ENCODE measurements at regions not wholly inside any gene's neighbourhood (a gene's known extent, or its start where the extent isn't known, plus 50 kb on each side); places are given as distances from the start of the nearest gene placed in this dataset.

DNA sequence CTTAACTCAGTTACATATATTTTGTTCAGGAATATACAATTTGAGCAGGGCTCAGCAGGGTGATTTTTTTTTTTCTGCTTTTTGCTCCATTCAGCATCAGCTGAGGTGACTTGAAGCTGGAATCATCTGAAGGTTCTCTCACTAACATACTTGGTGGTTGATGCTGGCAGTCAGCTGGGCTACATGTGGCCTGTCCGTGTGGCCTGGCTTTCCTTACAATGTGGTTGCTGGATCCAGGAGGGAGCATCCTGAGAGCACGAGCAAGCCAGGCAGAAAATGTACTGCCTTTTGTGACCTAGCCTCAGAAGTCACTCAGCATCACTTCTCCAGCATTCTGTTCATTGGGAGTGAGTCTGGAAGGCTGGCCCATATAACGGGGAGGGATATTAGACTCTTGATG, 151.6 kb upstream of the E2F8 start (continued):
- TF ChIP-seq, protein P1, sequence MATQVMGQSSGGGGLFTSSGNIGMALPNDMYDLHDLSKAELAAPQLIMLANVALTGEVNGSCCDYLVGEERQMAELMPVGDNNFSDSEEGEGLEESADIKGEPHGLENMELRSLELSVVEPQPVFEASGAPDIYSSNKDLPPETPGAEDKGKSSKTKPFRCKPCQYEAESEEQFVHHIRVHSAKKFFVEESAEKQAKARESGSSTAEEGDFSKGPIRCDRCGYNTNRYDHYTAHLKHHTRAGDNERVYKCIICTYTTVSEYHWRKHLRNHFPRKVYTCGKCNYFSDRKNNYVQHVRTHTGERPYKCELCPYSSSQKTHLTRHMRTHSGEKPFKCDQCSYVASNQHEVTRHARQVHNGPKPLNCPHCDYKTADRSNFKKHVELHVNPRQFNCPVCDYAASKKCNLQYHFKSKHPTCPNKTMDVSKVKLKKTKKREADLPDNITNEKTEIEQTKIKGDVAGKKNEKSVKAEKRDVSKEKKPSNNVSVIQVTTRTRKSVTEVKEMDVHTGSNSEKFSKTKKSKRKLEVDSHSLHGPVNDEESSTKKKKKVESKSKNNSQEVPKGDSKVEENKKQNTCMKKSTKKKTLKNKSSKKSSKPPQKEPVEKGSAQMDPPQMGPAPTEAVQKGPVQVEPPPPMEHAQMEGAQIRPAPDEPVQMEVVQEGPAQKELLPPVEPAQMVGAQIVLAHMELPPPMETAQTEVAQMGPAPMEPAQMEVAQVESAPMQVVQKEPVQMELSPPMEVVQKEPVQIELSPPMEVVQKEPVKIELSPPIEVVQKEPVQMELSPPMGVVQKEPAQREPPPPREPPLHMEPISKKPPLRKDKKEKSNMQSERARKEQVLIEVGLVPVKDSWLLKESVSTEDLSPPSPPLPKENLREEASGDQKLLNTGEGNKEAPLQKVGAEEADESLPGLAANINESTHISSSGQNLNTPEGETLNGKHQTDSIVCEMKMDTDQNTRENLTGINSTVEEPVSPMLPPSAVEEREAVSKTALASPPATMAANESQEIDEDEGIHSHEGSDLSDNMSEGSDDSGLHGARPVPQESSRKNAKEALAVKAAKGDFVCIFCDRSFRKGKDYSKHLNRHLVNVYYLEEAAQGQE (IDR thresholded peaks at IDR 0.05; ENCODE audit: borderline replicate concordance): no peak

DNA sequence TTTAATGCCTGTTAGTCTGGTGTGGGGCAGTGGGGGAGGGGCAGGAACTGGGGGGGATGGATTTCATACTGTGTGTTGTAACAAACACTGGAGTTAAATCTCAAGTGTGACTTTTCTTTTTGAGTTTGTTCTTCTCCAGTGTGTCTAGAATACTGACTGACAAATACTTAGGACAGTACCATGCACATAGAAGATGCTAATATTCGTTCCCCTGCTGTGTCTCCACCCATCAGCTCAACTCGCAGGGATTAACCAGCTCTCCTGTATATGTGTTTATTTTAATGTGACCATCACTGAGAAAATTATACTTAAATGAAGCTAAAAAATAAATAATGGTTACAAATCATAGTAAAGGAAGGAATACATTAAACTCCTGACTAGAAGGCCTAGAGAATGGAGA, 150.9 kb upstream of the E2F8 start:
- no peak overlapping the region for H2AFZ ChIP-seq (ENCODE audit: low read depth, low read length)
- H3F3A ChIP-seq (ENCODE audit: insufficient read depth, low read length, poor library complexity, severe bottlenecking): no peaks in the 10 kb centered on the region
- H3K4me2 ChIP-seq (ENCODE audit: low read length): no peak overlapping the region
- H3K27me3 ChIP-seq (ENCODE audit: insufficient read depth, low read depth, low read length): no peaks in the 10 kb centered on the region
- H3K9ac ChIP-seq (ENCODE audit: low read length): no peak overlapping the region
- no peaks in the 10 kb centered on the region for H3K36me3 ChIP-seq (ENCODE audit: insufficient read depth, low read length)
- no peak for TF ChIP-seq MXI1 (conservative IDR thresholded peaks at IDR 0.05; ENCODE audit: poor library complexity, severe bottlenecking)
- TF ChIP-seq, protein P1 (IDR thresholded peaks at IDR 0.05; ENCODE audit: borderline replicate concordance): no peak
- no peak for TF ChIP-seq SMC3 (conservative IDR thresholded peaks at IDR 0.05; ENCODE audit: poor library complexity)
- no peak for TF ChIP-seq EP300 (conservative IDR thresholded peaks at IDR 0.05; ENCODE audit: poor library complexity, severe bottlenecking)
- TF ChIP-seq, protein P2, sequence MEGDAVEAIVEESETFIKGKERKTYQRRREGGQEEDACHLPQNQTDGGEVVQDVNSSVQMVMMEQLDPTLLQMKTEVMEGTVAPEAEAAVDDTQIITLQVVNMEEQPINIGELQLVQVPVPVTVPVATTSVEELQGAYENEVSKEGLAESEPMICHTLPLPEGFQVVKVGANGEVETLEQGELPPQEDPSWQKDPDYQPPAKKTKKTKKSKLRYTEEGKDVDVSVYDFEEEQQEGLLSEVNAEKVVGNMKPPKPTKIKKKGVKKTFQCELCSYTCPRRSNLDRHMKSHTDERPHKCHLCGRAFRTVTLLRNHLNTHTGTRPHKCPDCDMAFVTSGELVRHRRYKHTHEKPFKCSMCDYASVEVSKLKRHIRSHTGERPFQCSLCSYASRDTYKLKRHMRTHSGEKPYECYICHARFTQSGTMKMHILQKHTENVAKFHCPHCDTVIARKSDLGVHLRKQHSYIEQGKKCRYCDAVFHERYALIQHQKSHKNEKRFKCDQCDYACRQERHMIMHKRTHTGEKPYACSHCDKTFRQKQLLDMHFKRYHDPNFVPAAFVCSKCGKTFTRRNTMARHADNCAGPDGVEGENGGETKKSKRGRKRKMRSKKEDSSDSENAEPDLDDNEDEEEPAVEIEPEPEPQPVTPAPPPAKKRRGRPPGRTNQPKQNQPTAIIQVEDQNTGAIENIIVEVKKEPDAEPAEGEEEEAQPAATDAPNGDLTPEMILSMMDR (IDR thresholded peaks at IDR 0.05; ENCODE audit: poor library complexity, severe bottlenecking): no peak
- no peak for TF ChIP-seq POLR2AphosphoS5 (IDR thresholded peaks at IDR 0.05)
- no peak for TF ChIP-seq RAD21 (conservative IDR thresholded peaks at IDR 0.05)
- no peak for TF ChIP-seq TAF1 (IDR thresholded peaks at IDR 0.05; ENCODE audit: low read depth)
- TF ChIP-seq EZH2 (IDR thresholded peaks at IDR 0.05; ENCODE audit: borderline replicate concordance, insufficient read depth, low read length, poor library complexity, severe bottlenecking): no peak
- H3K4me3 ChIP-seq (ENCODE audit: low read length): no peak overlapping the region
- no peaks in the 10 kb centered on the region for H3K9me3 ChIP-seq (ENCODE audit: low read length)
- H4K20me1 ChIP-seq (ENCODE audit: insufficient read depth): no peaks in the 10 kb centered on the region
- H3K27ac ChIP-seq (ENCODE audit: low read length): no peak overlapping the region
- no peaks in the 10 kb centered on the region for H3K9me2 ChIP-seq (ENCODE audit: insufficient read depth, low read length)
- H3K79me2 ChIP-seq (replicated peaks; ENCODE audit: insufficient read depth, low read length): no peaks in the 10 kb centered on the region

Measured in neural cell (in vitro differentiated cells).